Ascending aorta (tissue), 2 donors: ENCODE measurements at regions not wholly inside any gene's neighbourhood (a gene's known extent, or its start where the extent isn't known, plus 50 kb on each side); places are given as distances from the start of the nearest gene placed in this dataset.

Source experiments
- DNase-seq, 2 donors: peaks; one replicate each; pipeline ENCODE4 v3.0.0-alpha.2; 2019; ENCODE audit warnings: low spot score in 2 of 2
- H3K27ac ChIP-seq, 2 donors: fragments of 200-600 bp; sonication (generic); one replicate each; pipeline ENCODE4 v1.5.1; 2016 to 2017; ENCODE audit warnings: mild to moderate bottlenecking in 1 of 2
- H3K27me3 ChIP-seq: fragments of 200-600 bp; sonication (generic); one replicate; pipeline ENCODE4 v1.5.1; 2017
- H3K36me3 ChIP-seq, 2 donors: fragments of 200-600 bp; sonication (generic); one replicate each; pipeline ENCODE4 v1.5.1; 2016
- H3K4me1 ChIP-seq, 2 donors: fragments of 200-600 bp; sonication (generic); one replicate each; pipeline ENCODE4 v1.5.1; 2016 to 2017; ENCODE audit warnings: mild to moderate bottlenecking in 1 of 2
- H3K4me3 ChIP-seq, 2 donors: fragments of 200-600 bp; sonication (generic); one replicate each; pipeline ENCODE4 v1.5.1; 2016 to 2017; ENCODE audit warnings: mild to moderate bottlenecking in 1 of 2
- H3K9me3 ChIP-seq, 2 donors: fragments of 200-600 bp; sonication (generic); one replicate each; pipeline ENCODE4 v1.5.1; 2016
- intact Hi-C: fragments of 100-400 bp; cut with DNase I; formaldehyde crosslinking; loops from one replicate; pipeline ENCODE4 v1.15.1; 2023
- TF ChIP-seq, protein P1 (sequence below), 3 experiments: fragments of 200-600 bp in 2 of 3; fragments of 450-650 bp in 1 of 3; sonication (generic) in 2 of 3; IDR thresholded peaks; one replicate each; pipeline ENCODE4 v1.5.1; 2016 to 2019; ENCODE audit warnings: antibody characterized with exemption in 3 of 3, mild to moderate bottlenecking in 1 of 3, moderate library complexity in 1 of 3

DNA sequence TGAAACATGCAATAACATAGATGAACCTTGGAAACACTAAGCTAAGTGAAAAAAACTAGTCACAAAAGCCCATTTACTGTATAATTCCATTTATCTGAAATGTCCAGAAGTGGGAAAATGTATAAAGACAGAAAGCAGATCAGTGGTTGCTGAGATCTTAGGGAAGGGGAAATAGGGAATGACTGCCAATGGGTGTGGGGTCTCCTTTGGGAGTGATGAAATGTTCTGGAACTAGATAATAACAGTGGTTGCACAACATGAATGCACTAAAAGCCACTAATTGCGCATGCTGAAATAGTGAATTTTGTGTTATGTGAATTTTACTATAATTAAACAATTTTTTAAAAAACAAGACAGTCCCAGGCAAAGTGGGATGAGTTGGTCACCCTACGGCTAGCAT is 472.8 kb downstream of the CCDC171 start:
- TF ChIP-seq, protein P1, sequence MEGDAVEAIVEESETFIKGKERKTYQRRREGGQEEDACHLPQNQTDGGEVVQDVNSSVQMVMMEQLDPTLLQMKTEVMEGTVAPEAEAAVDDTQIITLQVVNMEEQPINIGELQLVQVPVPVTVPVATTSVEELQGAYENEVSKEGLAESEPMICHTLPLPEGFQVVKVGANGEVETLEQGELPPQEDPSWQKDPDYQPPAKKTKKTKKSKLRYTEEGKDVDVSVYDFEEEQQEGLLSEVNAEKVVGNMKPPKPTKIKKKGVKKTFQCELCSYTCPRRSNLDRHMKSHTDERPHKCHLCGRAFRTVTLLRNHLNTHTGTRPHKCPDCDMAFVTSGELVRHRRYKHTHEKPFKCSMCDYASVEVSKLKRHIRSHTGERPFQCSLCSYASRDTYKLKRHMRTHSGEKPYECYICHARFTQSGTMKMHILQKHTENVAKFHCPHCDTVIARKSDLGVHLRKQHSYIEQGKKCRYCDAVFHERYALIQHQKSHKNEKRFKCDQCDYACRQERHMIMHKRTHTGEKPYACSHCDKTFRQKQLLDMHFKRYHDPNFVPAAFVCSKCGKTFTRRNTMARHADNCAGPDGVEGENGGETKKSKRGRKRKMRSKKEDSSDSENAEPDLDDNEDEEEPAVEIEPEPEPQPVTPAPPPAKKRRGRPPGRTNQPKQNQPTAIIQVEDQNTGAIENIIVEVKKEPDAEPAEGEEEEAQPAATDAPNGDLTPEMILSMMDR (IDR thresholded peaks at IDR 0.05): no peak
- Histone ChIP-seq H3K36me3 (no peaks in the 10 kb centered on the region), H3K4me1 (no peaks in the 10 kb centered on the region), H3K9me3 (no peaks in the 10 kb centered on the region), H3K27me3 (no peaks in the 10 kb centered on the region), H3K27ac (no peak overlapping the region), H3K4me3 (no peak overlapping the region)
- intact Hi-C loops: no loop called here
- DNase-seq: no peak

DNA sequence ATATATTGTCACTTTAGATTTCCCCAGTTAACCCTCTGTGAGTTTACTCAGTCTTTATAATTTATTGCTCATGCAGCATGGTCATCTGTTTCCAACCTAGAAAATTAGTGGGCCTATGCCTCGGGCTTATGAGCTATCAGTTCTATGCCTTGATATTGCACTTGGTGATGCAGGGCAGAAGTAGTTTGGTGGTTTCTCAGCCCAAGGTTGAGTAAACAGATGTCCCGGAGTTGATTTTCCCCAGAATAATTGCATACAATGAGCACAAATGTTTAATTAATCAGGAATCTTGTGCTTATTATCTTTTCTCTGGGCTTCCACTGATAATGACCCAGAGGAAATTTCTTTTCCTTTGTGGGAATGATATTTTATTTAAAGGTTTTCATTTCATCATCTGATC is 474.0 kb downstream of the CCDC171 start:
- TF ChIP-seq, protein P1 (IDR thresholded peaks at IDR 0.05): no peak
- no peak overlapping the region for H3K27ac ChIP-seq
- intact Hi-C loops: no loop called here

DNA sequence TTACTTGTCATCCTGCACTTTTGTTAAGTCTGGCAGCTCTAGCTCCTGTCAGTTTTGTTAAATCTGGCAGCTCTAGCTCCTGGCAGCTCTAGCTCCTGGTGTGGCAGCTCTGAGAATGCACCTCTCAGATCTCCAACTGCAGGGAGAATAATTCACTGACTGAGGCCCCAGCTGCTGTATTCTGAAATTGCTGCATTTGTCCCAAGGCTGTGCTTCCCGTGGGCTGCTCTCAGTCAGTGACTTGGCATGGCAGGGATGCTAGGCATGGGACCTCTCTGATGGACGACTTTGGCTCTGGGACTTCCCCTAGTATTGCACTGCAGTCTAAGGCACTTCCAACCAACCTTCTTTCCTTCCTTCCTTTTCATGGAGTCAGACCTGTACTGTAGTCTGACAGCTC is 475.7 kb downstream of the CCDC171 start:
- DNase-seq: no peak
- intact Hi-C loops: no loop called here

More for the DNA sequence above, 474.0 kb downstream of the CCDC171 start:
- Histone ChIP-seq H3K4me3 (no peak overlapping the region), H3K4me1 (no peaks in the 10 kb centered on the region), H3K36me3 (no peaks in the 10 kb centered on the region), H3K9me3 (no peaks in the 10 kb centered on the region), H3K27me3 (no peaks in the 10 kb centered on the region)
- DNase-seq: no peak

DNA sequence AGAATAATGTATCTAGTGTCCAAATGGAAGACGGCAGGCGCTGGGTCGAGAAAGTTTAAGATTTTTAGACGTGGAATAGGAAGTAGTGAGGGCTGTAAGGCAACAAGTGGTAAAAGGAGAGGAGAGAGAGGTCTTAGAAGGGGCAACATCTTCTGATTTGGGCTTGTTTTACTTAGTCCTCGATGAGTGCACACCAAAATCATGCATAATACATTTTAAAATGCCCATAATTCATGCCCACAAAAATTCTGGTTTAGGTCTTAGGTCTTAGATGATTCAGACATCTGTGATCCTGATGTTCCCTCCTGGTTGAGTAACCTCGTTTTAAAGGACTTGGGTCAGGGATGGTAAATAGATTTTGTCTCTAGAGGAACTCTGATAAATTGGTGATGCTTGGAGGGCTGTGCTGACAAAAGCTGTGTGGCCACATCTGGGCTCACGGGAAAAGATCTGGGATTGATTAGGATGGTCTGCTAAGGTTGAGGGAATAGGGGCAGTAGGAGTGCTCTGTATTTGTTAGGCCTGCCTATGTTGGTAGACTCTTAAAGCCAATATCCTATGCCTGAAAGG is 476.3 kb downstream of the CCDC171 start:
- TF ChIP-seq, protein P1 (IDR thresholded peaks at IDR 0.05): no peak
- intact Hi-C loops: no loop called here

More for the DNA sequence above, 475.7 kb downstream of the CCDC171 start:
- H3K27me3 ChIP-seq: no peaks in the 10 kb centered on the region
- no peaks in the 10 kb centered on the region for H3K9me3 ChIP-seq
- no peak overlapping the region for H3K4me3 ChIP-seq
- no peaks in the 10 kb centered on the region for H3K36me3 ChIP-seq
- TF ChIP-seq, protein P1 (IDR thresholded peaks at IDR 0.05): no peak
- no peaks in the 10 kb centered on the region for H3K4me1 ChIP-seq
- H3K27ac ChIP-seq: no peak overlapping the region

DNA sequence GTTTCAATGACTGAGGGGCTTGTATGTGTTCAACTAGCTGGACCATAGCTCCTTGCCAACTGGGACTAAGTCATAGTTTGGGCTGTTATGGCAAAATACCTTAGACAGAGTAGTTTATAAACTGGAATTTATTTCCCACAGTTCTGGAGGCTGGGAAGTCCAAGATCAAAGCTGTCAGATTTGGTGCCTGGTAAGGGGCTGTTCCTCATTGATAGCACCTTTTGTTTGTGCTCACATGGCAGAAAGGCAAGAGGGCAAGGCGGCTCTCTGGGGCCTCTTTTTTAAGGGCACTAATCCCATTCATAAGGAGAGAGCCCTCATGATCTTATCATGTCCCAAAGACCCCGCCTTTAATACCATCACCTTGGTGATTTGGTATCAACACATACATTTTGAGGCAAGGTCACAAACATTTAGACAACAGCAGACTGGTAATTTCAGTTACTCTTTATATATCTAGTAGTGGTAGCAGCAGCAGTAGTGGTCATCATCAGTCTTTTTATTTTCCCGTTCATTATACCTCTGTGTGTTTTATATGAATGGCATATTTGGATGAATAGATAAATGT is 477.0 kb downstream of the CCDC171 start:
- intact Hi-C loops: no loop called here
- no peaks in the 10 kb centered on the region for H3K9me3 ChIP-seq
- no peaks in the 10 kb centered on the region for H3K36me3 ChIP-seq
- TF ChIP-seq, protein P1 (IDR thresholded peaks at IDR 0.05): no peak
- no peak overlapping the region for H3K4me3 ChIP-seq
- no peaks in the 10 kb centered on the region for H3K27me3 ChIP-seq
- H3K27ac ChIP-seq: no peak overlapping the region
- no peak for DNase-seq
- no peaks in the 10 kb centered on the region for H3K4me1 ChIP-seq

More for the DNA sequence above, 476.3 kb downstream of the CCDC171 start:
- Histone ChIP-seq H3K36me3 (no peaks in the 10 kb centered on the region), H3K27me3 (no peaks in the 10 kb centered on the region), H3K4me3 (no peak overlapping the region), H3K4me1 (no peaks in the 10 kb centered on the region), H3K9me3 (no peaks in the 10 kb centered on the region), H3K27ac (no peak overlapping the region)
- no peak for DNase-seq
